ENCODE measurements at regions not wholly inside any gene's neighbourhood (a gene's known extent, or its start where the extent isn't known, plus 50 kb on each side); places are given as distances from the start of the nearest gene placed in this dataset.

DNA sequence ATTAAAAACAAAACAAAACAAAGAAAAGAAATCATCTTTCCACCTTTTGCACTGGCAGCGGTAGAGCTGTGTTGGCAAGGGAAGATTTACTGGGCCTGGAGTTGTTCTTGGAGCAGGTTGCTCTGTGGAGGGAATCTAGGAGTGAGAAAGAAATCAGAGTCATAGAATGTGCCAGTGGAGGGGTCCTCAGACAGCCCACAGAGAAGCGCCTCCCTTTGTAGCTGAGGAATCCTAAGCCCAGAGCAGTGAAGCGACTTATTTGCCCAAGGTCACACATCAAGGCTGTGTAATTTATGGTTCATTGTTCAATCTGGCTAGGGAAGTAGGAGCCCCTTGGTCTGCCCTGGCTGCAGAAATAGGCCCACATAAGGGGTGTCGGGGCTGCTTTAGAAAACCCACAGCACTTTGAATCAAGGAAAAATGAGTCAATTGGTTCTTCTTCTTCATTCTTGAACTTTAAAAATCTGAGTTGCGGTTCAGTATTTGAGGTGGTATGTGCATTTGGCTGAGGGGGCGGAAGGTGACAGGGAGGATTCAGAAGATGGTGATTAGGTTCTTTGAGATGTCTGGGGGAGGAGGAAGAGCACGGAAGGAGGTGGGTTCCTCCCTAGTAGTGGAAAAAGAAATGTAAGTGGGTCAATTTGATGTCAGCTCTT lies 253.7 kb downstream of the PTEN start:
- Histone ChIP-seq H2AFZ (ENCODE audit: low read length) (no peak overlapping the region), H3K9ac (ENCODE audit: insufficient read depth, low read length) (no peak overlapping the region)

DNA sequence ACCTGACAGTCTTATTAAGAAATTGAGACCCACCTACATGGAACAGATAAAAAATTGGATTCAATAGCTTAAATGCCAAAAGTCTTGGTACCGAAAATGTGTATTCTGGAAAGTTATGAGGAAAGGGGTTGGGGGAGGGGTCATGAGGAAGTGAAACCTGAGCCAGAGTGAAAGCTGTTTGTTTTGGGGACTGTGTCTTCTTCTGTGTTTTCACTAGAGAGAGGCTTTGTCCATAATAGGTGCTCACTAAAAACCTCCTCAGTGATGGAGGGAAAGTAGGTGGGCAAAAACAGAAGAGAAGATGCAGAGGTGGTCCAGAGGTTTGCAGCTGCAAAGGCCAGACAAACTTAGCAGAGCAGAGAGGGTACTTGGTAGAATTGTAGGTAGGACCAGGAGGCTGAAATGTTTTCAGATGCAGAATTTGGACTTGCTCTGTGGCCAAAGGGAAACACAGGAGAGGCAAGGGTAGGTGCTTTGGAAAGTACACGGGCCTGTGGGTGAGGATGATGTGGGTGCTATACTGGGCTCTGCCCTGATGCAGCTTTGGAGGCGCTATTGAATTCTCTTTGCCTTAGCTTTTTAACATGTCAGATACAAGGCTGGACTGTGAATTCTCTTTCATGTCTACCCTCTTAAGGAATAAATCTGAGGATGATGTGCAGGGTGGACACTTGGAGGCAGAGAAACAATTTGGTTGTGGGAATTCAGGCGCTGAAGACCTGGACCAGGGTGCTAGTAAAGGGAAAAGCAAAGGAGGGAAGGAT lies 254.6 kb downstream of the PTEN start:
- TF ChIP-seq EZH2 (IDR thresholded peaks at IDR 0.05; ENCODE audit: low read length, missing control alignments), result no peak
- TF ChIP-seq, protein P1, sequence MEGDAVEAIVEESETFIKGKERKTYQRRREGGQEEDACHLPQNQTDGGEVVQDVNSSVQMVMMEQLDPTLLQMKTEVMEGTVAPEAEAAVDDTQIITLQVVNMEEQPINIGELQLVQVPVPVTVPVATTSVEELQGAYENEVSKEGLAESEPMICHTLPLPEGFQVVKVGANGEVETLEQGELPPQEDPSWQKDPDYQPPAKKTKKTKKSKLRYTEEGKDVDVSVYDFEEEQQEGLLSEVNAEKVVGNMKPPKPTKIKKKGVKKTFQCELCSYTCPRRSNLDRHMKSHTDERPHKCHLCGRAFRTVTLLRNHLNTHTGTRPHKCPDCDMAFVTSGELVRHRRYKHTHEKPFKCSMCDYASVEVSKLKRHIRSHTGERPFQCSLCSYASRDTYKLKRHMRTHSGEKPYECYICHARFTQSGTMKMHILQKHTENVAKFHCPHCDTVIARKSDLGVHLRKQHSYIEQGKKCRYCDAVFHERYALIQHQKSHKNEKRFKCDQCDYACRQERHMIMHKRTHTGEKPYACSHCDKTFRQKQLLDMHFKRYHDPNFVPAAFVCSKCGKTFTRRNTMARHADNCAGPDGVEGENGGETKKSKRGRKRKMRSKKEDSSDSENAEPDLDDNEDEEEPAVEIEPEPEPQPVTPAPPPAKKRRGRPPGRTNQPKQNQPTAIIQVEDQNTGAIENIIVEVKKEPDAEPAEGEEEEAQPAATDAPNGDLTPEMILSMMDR (conservative IDR thresholded peaks at IDR 0.05 in 1 of 2, IDR thresholded peaks at IDR 0.05 in 1 of 2; ENCODE audit: low read depth in 1 of 2, low read length in 2 of 2), result peak in 1 of 2 donors; percentile 11
- H3K79me2 ChIP-seq (ENCODE audit: control insufficient read depth, insufficient read depth, low read length), result no peaks in the 10 kb centered on the region

More for the DNA sequence above, 253.7 kb downstream of the PTEN start:
- Histone ChIP-seq H3K27ac (ENCODE audit: insufficient read depth, low read length) (peak overlapping the region; percentile 19), H3K79me2 (ENCODE audit: control insufficient read depth, insufficient read depth, low read length) (no peaks in the 10 kb centered on the region), H3K4me1 (ENCODE audit: control insufficient read depth, extremely low read depth, insufficient read depth, low read length) (peaks cover 11% of the 10 kb centered on the region), H3K36me3 (ENCODE audit: control insufficient read depth, insufficient read depth, low read length) (no peaks in the 10 kb centered on the region), H3K9me3 (ENCODE audit: control insufficient read depth, insufficient read depth, low read depth, low read length) (no peaks in the 10 kb centered on the region), H3K4me3 (replicated peaks in 1 of 4; ENCODE audit: control extremely low read depth in 1 of 4, insufficient read depth in 1 of 4, low read depth in 3 of 4, low read length in 4 of 4) (no peak overlapping the region), H3K27me3 (ENCODE audit: control insufficient read depth, insufficient read depth, low read length) (no peaks in the 10 kb centered on the region), H4K20me1 (ENCODE audit: control insufficient read depth, extremely low read depth, insufficient read depth, low read length) (no peaks in the 10 kb centered on the region), H3K4me2 (ENCODE audit: extremely low read depth, insufficient read depth, low read length) (no peak overlapping the region)
- TF ChIP-seq EZH2 (IDR thresholded peaks at IDR 0.05; ENCODE audit: low read length, missing control alignments), result no peak
- TF ChIP-seq, protein P1 (conservative IDR thresholded peaks at IDR 0.05 in 1 of 2, IDR thresholded peaks at IDR 0.05 in 1 of 2; ENCODE audit: low read depth in 1 of 2, low read length in 2 of 2), result no peak
- peak in 1 of 2 donors; percentile 69 for DNase-seq (ENCODE audit: low read depth in 2 of 2)

DNA sequence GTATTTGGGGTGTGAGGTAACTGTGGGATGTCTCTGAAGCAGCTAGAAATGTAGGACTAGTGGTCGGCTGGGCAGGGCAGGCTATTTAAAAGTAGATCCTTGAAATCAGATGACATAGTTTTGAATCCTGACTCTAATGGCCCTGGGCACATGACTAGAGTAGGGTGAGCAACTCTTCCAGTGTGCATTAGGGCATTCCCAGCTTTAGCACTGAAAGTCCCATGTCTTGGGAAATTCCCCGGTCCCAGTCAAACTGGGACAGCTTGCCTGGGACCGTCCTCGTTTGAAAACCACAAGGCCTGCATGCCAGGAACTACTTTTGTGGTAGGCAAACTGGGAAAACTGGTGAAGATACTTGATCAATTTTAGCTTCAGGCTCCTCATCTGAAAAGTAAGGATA lies 255.3 kb downstream of the PTEN start:
- H2AFZ ChIP-seq (ENCODE audit: low read length), result no peak overlapping the region
- H3K36me3 ChIP-seq (ENCODE audit: control insufficient read depth, insufficient read depth, low read length), result no peaks in the 10 kb centered on the region
- H3K4me1 ChIP-seq (ENCODE audit: control insufficient read depth, extremely low read depth, insufficient read depth, low read length), result peaks cover 11% of the 10 kb centered on the region
- no peaks in the 10 kb centered on the region for H3K9me3 ChIP-seq (ENCODE audit: control insufficient read depth, insufficient read depth, low read depth, low read length)
- H3K9ac ChIP-seq (ENCODE audit: insufficient read depth, low read length), result no peak overlapping the region
- H3K27ac ChIP-seq (ENCODE audit: insufficient read depth, low read length), result no peak overlapping the region
- H3K4me2 ChIP-seq (ENCODE audit: extremely low read depth, insufficient read depth, low read length), result no peak overlapping the region
- TF ChIP-seq EZH2 (IDR thresholded peaks at IDR 0.05; ENCODE audit: low read length, missing control alignments), result no peak
- TF ChIP-seq, protein P1 (conservative IDR thresholded peaks at IDR 0.05 in 1 of 2, IDR thresholded peaks at IDR 0.05 in 1 of 2; ENCODE audit: low read depth in 1 of 2, low read length in 2 of 2), result no peak
- no peak overlapping the region for H3K4me3 ChIP-seq (replicated peaks in 1 of 4; ENCODE audit: control extremely low read depth in 1 of 4, insufficient read depth in 1 of 4, low read depth in 3 of 4, low read length in 4 of 4)
- no peaks in the 10 kb centered on the region for H3K27me3 ChIP-seq (ENCODE audit: control insufficient read depth, insufficient read depth, low read length)
- no peaks in the 10 kb centered on the region for H4K20me1 ChIP-seq (ENCODE audit: control insufficient read depth, extremely low read depth, insufficient read depth, low read length)
- no peaks in the 10 kb centered on the region for H3K79me2 ChIP-seq (ENCODE audit: control insufficient read depth, insufficient read depth, low read length)
- DNase-seq (ENCODE audit: low read depth in 2 of 2), result no peak

More for the DNA sequence above, 254.6 kb downstream of the PTEN start:
- H3K27ac ChIP-seq (ENCODE audit: insufficient read depth, low read length), result no peak overlapping the region
- H3K27me3 ChIP-seq (ENCODE audit: control insufficient read depth, insufficient read depth, low read length), result no peaks in the 10 kb centered on the region
- H3K4me2 ChIP-seq (ENCODE audit: extremely low read depth, insufficient read depth, low read length), result no peak overlapping the region
- no peaks in the 10 kb centered on the region for H3K36me3 ChIP-seq (ENCODE audit: control insufficient read depth, insufficient read depth, low read length)
- no peak overlapping the region for H3K9ac ChIP-seq (ENCODE audit: insufficient read depth, low read length)
- H4K20me1 ChIP-seq (ENCODE audit: control insufficient read depth, extremely low read depth, insufficient read depth, low read length), result no peaks in the 10 kb centered on the region
- H3K4me1 ChIP-seq (ENCODE audit: control insufficient read depth, extremely low read depth, insufficient read depth, low read length), result peaks cover 11% of the 10 kb centered on the region
- H3K9me3 ChIP-seq (ENCODE audit: control insufficient read depth, insufficient read depth, low read depth, low read length), result no peaks in the 10 kb centered on the region
- no peak overlapping the region for H3K4me3 ChIP-seq (replicated peaks in 1 of 4; ENCODE audit: control extremely low read depth in 1 of 4, insufficient read depth in 1 of 4, low read depth in 3 of 4, low read length in 4 of 4)
- H2AFZ ChIP-seq (ENCODE audit: low read length), result no peak overlapping the region
- DNase-seq (ENCODE audit: low read depth in 2 of 2), result no peak
